DMS 273 (cell line): ENCODE measurements at regions not wholly inside any gene's neighbourhood (a gene's known extent, or its start where the extent isn't known, plus 50 kb on each side); places are given as distances from the start of the nearest gene placed in this dataset.
"Not testable (repeated sequence)": the region's sequence is repeated elsewhere in the genome, so short reads cannot be mapped to it uniquely, and the experiment has no call there.

Source experiments
- DNase-seq: peaks from one replicate; lab custom pipeline; 2025; ENCODE audit not compliant: unreplicated experiment; lab: John Stamatoyannopoulos, UW

GRCh38 chr7:88615336-88615735 lies 144.2 kb upstream of the ZNF804B start:
- no peak for DNase-seq

GRCh38 chr7:88614736-88615135 lies 144.8 kb upstream of the ZNF804B start:
- DNase-seq: no peak

- DNase-seq: no peak
Observed at GRCh38 chr7:88610942-88611341, 148.6 kb upstream of the ZNF804B start.

GRCh38 chr7:88600695-88601094 lies 158.8 kb upstream of the ZNF804B start:
- no peak for DNase-seq

GRCh38 chr7:88599528-88599927 lies 160.0 kb upstream of the ZNF804B start:
- no peak for DNase-seq

- no peak for DNase-seq
Observed at GRCh38 chr7:88597941-88598425, 161.5 kb upstream of the ZNF804B start.

- DNase-seq: no peak
Observed at GRCh38 chr7:88590963-88591362, 168.5 kb upstream of the ZNF804B start.

- DNase-seq: no peak
Observed at GRCh38 chr7:88589927-88590326, 169.6 kb upstream of the ZNF804B start.

GRCh38 chr7:88586890-88587289 lies 172.6 kb upstream of the ZNF804B start:
- no peak for DNase-seq

- no peak for DNase-seq
Observed at GRCh38 chr7:88586219-88586618, 173.3 kb upstream of the ZNF804B start.

- DNase-seq: no peak
Observed at GRCh38 chr7:88576720-88577119, 182.8 kb upstream of the ZNF804B start.

- DNase-seq: no peak
Observed at GRCh38 chr7:88566162-88566729, 193.3 kb upstream of the ZNF804B start.

- no peak for DNase-seq
Observed at GRCh38 chr7:88565401-88565800, 194.1 kb upstream of the ZNF804B start.

- not testable (repeated sequence) for DNase-seq
Observed at GRCh38 chr7:88556441-88556840, 203.1 kb upstream of the ZNF804B start.

GRCh38 chr7:88554847-88555246 lies 204.7 kb upstream of the ZNF804B start:
- DNase-seq: not testable (repeated sequence)

GRCh38 chr7:88548399-88548798 lies 211.1 kb upstream of the ZNF804B start:
- no peak for DNase-seq

GRCh38 chr7:88546808-88547207 lies 212.7 kb upstream of the ZNF804B start:
- peak; percentile 80 for DNase-seq

- DNase-seq: no peak
Observed at GRCh38 chr7:88545663-88546062, 213.8 kb upstream of the ZNF804B start.

- peak; percentile 92 for DNase-seq
Observed at GRCh38 chr7:88540012-88540411, 219.5 kb upstream of the ZNF804B start.

GRCh38 chr7:88539518-88539917 lies 220.0 kb upstream of the ZNF804B start:
- peak; percentile 51 for DNase-seq

- DNase-seq: no peak
Observed at GRCh38 chr7:88523645-88524044, 217.0 kb upstream of the STEAP4 start.

GRCh38 chr7:88522771-88523293 lies 216.1 kb upstream of the STEAP4 start:
- no peak for DNase-seq

- DNase-seq: no peak
Observed at GRCh38 chr7:88516429-88516828, 209.7 kb upstream of the STEAP4 start.
